GM18505 (cell line): ENCODE measurements at regions not wholly inside any gene's neighbourhood (a gene's known extent, or its start where the extent isn't known, plus 50 kb on each side); places are given as distances from the start of the nearest gene placed in this dataset.

Experiments used
- ATAC-seq: cut with Tn5 transposase; IDR thresholded peaks from one replicate; pipeline ENCODE4 v1.9.1; 2021; ENCODE audit not compliant: unreplicated experiment
- POLR2A ChIP-seq: IDR thresholded peaks from 4 replicates; pipeline ENCODE4 v1.6.1; 2011; ENCODE audit warnings: borderline replicate concordance; ENCODE audit not compliant: insufficient read depth, insufficient read length; ENCODE audit errors: extremely low read depth

DNA sequence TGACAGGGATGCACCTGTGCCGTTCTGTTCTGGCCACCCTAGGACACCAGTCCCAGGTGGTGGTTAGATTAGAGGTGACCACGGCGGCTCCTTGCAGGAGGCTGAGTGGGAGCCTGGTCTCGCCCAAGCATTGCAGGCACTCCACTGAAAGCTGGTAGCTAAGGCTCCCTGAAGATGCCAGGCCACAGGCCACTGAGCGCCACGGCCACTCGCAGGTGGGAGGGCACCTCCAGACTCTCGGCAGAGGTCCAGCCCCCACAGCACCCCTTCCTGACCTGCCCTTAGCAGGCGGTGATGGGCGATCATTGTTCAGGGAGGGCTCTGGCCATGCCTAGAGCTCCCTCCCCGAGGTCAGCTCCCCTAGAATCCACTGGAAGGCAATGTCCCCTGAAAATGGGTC lies 1270.2 kb downstream of the BRD1 start:
- ATAC-seq = no peak
- no peak for TF ChIP-seq POLR2A

GRCh38 chr22:48556751-48557150 lies 1270.9 kb downstream of the BRD1 start:
- ATAC-seq = no peak
- no peak for TF ChIP-seq POLR2A

DNA sequence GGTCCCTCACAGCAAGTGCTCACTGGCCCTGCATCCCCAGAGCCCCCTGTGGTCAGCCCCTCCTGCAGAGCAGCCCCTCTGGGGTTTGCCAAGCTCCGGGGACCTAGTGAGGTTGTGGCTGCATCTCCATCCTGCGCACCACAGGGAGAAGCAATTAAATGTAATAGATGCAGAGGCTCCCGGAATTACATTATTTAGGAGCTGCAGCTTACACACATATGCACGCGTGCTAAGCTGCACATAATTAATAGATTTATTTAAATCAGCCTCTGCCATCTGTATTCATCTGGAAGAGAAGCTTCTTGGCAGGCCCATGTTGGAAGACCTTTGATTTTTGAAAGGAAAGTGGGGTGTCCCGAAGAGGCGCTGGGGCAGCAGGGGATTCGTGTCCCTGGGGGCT lies 1271.5 kb downstream of the BRD1 start:
- ATAC-seq = no peak
- no peak for TF ChIP-seq POLR2A

DNA sequence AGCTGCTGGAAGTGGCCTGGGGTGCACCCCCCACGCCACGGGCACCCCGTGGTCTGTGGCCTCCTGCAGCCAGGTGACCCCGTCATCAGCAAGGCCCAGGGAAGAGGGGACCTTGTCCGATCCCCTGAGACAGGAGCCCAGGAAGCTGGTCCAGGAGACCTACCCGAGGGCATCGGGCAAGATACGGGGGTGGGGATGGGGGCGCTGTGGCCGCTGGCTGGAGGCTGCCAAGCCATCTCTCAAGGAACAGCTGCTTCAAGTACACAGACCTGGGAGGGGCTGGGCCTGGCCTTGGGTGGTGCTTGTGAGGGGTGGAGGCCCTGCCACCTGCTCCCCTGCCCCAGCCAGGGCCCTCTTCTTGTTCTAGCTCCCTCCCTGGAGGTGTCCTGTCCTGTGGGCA lies 1272.1 kb downstream of the BRD1 start:
- no peak for TF ChIP-seq POLR2A
- no peak for ATAC-seq

GRCh38 chr22:48554893-48555572 lies 1272.6 kb downstream of the BRD1 start:
- TF ChIP-seq POLR2A = no peak
- no peak for ATAC-seq

- no peak for TF ChIP-seq POLR2A
- ATAC-seq = no peak
Measured at GRCh38 chr22:48553694-48554308, 1273.9 kb downstream of the BRD1 start.

- no peak for TF ChIP-seq POLR2A
- no peak for ATAC-seq
Measured at GRCh38 chr22:48553119-48553518, 1274.6 kb downstream of the BRD1 start.

DNA sequence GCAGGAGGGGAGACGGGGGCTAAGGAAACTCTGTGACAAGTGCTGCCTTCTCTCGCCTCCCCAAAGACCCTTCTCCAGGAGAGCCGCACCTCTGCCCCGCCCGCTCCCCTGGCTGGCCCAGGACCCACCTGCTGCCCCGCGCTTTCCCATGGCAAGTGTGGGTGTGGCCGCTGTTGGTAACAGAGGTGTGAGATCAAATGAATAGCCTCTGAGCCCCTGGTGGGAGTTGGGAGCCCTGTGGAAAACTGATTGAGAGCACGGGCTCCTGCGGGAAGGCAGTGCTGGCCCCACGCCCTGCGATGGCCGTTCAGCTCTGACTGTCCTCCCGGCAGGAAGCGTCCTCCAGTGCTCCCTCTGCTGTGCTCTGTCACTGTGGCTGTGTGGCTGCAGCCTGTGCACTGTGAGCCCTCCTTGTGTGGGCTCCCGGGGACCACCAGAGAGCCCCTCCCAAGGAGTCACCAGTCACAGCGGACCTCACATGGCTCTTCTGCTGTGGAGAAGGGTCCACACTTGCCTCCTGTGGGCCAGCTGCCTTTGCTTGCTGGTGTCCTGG lies 1275.9 kb downstream of the BRD1 start:
- no peak for TF ChIP-seq POLR2A
- ATAC-seq = no peak

DNA sequence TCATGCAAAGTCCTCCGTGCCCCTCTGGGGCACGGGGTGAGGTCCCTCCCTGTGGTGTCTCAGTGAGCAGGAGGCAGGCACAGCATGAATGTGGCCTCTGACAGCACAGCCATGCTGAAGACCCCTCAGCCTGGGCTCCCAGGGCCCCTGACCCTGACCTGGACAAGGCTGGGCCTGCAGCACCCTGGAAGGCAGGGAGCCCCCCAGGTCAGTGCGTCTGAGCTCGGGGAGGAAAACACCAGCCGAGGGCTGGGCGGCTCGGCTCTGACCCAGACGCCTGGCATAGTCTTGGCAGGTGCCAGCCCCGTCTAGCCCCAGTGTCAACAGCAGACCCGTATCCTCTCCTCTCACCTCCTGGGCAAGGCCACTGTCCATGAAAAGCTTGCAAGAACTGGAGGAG lies 1276.6 kb downstream of the BRD1 start:
- ATAC-seq = no peak
- TF ChIP-seq POLR2A = no peak

DNA sequence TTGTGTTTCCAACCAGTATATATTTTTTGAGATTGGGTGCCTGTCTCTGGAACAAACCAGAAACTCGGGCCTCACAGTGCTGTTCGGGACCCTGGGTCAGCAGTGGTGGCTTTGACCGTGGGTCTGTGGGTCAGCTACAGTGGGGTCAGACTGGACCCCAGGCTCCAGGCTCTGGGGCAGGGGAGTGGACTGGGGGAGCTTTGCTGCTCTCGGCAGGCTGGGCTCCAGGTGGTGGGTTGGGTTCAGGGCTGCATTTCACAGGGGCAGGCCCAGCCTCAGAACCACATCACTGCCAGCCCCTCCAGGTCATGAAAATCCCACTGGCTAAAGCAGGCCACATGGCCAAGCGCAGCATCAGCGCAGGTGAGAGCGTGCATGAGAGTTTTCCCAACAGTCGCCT lies 1279.3 kb downstream of the BRD1 start:
- no peak for TF ChIP-seq POLR2A

GRCh38 chr22:48547971-48548370 lies 1279.7 kb downstream of the BRD1 start:
- ATAC-seq = no peak
- no peak for TF ChIP-seq POLR2A

More for the DNA sequence above, 1279.3 kb downstream of the BRD1 start:
- ATAC-seq = no peak

GRCh38 chr22:48546653-48547424 lies 1280.8 kb downstream of the BRD1 start:
- no peak for ATAC-seq
- no peak for TF ChIP-seq POLR2A

GRCh38 chr22:48545987-48546386 lies 1281.7 kb downstream of the BRD1 start:
- TF ChIP-seq POLR2A = no peak
- no peak for ATAC-seq
